Effector memory CD8-positive, alpha-beta T cell (primary cell): ENCODE measurements at regions not wholly inside any gene's neighbourhood (a gene's known extent, or its start where the extent isn't known, plus 50 kb on each side); places are given as distances from the start of the nearest gene placed in this dataset.
"Not testable (repeated sequence)": the region's sequence is repeated elsewhere in the genome, so short reads cannot be mapped to it uniquely, and the experiment has no call there.

ENCODE experiments used
- ATAC-seq: fragments of 150-1000 bp; cut with Tn5 transposase; replicated peaks from 2 replicates; pipeline ENCODE4 v1.10.0; 2021; ENCODE audit warnings: mild to moderate bottlenecking, moderate library complexity
- DNase-seq, 3 experiments: peaks; one replicate each; pipeline ENCODE4 v3.0.0; 2021
- H3K27ac Mint-ChIP-seq, 2 donors: one replicate each; pipeline ENCODE4 v1.8.0; 2022; ENCODE audit warnings: mild to moderate bottlenecking in 2 of 2, mixed read lengths in 2 of 2, moderate library complexity in 2 of 2
- H3K27me3 Mint-ChIP-seq, 2 donors: one replicate each; pipeline ENCODE4 v1.8.0; 2022; ENCODE audit warnings: mixed read lengths in 2 of 2
- H3K36me3 Mint-ChIP-seq: one replicate; pipeline ENCODE4 v1.8.0; 2022; ENCODE audit warnings: mild to moderate bottlenecking, moderate library complexity, mixed read lengths; ENCODE audit not compliant: insufficient read depth
- H3K4me1 Mint-ChIP-seq, 2 donors: one replicate each; pipeline ENCODE4 v1.8.0; 2022; ENCODE audit warnings: low read depth in 2 of 2, mixed read lengths in 2 of 2
- H3K4me3 Mint-ChIP-seq, 2 donors: one replicate each; pipeline ENCODE4 v1.8.0; 2022; ENCODE audit warnings: mild to moderate bottlenecking in 2 of 2, mixed read lengths in 2 of 2, moderate library complexity in 2 of 2
- H3K9me3 Mint-ChIP-seq, 2 donors: one replicate each; pipeline ENCODE4 v1.8.0; 2022; ENCODE audit warnings: mixed read lengths in 2 of 2

DNA sequence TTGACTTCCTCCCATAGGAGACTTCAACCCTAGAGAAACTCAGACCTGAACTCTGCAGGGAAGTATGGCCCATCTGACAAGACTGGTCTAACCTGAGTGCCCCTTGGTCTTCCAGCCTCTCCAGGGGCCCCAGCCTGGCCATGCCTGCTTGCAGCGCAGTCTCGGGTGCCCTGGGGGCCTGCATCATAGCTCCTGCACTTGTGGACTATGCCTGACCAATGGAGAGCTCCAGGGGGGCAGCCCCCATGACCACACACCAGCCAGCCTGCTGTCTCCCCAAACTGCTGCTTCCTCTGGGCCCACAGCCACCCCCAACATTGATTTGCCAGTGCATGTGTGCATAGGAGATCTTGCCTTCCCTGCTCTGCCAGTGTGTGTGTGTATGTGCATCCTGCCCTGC is 608.6 kb upstream of the MARCKS start:
- ATAC-seq: no peak
- Mint-ChIP-seq H3K36me3 (no peaks in the 10 kb centered on the region), H3K9me3 (peaks cover 10 to 22% of the 10 kb centered on the region in 2 donors), H3K4me3 (no peak overlapping the region), H3K27ac (no peak overlapping the region), H3K27me3 (no peaks in the 10 kb centered on the region), H3K4me1 (no peaks in the 10 kb centered on the region)
- DNase-seq: no peak

DNA sequence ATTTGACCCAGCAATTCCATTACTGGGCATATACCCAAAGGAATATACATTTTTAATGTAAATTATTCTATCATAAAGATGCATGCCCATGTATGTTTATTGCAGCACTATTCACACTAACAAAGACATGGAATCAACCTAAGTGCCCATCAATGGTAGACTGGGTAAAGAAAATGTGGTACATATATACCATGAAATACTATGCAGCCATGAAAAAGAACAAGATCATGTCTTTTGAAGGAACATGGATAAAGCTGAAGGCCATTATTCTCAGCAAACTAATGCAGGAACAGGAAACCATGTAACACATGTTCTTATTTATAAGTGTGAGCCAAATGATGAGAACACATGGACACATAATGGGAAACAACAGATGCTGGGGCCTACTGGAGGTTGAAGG is 603.0 kb upstream of the MARCKS start:
- peaks cover 9 to 31% of the 10 kb centered on the region in 2 donors for H3K9me3 Mint-ChIP-seq
- not testable (repeated sequence) for H3K27ac Mint-ChIP-seq, H3K36me3 Mint-ChIP-seq, H3K4me1 Mint-ChIP-seq, DNase-seq, ATAC-seq, H3K27me3 Mint-ChIP-seq, H3K4me3 Mint-ChIP-seq

DNA sequence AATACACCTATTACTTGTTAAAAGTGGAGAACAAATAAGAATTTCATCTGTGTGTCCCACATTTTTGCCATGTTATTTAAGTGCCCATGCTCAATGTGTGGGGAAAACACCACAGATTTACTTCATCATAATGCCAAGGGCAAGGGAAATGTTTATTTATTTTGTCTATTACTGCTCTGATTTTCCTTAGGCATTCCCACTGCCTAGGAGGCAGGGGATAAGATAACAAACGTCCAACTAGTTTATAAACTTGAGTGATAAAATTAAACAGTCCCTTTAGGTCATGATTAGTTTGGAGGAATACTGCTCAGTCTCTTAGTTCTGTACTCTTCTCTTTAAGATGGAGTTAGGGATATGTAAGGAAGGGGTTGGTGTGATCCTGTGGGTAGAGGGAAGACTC is 598.4 kb upstream of the MARCKS start:
- no peak overlapping the region for H3K4me3 Mint-ChIP-seq
- DNase-seq: no peak
- no peak overlapping the region for H3K27ac Mint-ChIP-seq
- no peaks in the 10 kb centered on the region for H3K4me1 Mint-ChIP-seq
- H3K9me3 Mint-ChIP-seq: peaks cover 3 to 10% of the 10 kb centered on the region in 2 donors
- peaks cover 3% of the 10 kb centered on the region for H3K36me3 Mint-ChIP-seq
- no peaks in the 10 kb centered on the region for H3K27me3 Mint-ChIP-seq
- no peak for ATAC-seq

DNA sequence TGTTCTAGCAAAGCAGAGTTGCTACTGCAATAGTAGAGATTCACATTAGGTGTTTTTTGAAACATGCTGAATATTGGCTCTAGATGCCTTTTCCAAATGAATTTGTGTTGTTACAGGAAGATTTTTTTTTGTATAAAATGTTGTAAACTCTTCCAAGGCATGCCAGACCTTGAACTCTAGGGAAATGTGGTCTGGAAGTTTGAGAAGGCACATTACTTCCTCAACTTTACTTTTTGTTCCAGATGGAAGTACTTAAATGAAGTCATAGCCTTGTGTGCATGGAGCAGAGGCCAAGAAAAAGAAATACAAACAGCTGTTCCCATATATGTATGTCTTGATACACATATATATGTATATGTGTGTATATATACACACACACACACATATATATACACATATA is 585.7 kb upstream of the MARCKS start:
- DNase-seq: no peak
- H3K27ac Mint-ChIP-seq: no peak overlapping the region
- no peak for ATAC-seq
- H3K36me3 Mint-ChIP-seq: peaks cover 2% of the 10 kb centered on the region
- peaks cover 7 to 14% of the 10 kb centered on the region in 2 donors for H3K9me3 Mint-ChIP-seq
- no peaks in the 10 kb centered on the region for H3K27me3 Mint-ChIP-seq
- H3K4me1 Mint-ChIP-seq: no peaks in the 10 kb centered on the region
- no peak overlapping the region for H3K4me3 Mint-ChIP-seq

DNA sequence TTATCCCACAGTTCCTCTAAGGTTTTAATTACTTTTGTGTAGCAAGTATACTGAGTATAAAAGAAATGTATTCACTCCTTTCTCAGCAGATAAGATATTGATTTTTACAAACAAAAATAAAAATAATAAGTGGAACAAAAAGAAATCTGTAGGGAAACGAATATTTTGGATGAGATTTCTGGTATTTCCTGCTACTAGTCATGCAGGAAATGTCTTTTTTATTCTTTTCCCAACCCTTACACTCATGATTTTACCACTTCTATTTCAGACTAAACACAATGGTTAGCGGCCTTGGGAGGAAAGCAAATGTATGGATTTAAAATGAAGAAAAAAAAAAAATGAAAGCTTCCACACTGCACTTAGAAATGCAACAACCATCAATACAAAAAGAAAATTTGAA is 580.5 kb upstream of the MARCKS start:
- no peaks in the 10 kb centered on the region for H3K27me3 Mint-ChIP-seq
- H3K9me3 Mint-ChIP-seq: peaks cover 0 to 7% of the 10 kb centered on the region in 2 donors
- no peaks in the 10 kb centered on the region for H3K36me3 Mint-ChIP-seq
- no peaks in the 10 kb centered on the region for H3K4me1 Mint-ChIP-seq
- H3K4me3 Mint-ChIP-seq: no peak overlapping the region
- H3K27ac Mint-ChIP-seq: no peak overlapping the region
- ATAC-seq: no peak
- no peak for DNase-seq

DNA sequence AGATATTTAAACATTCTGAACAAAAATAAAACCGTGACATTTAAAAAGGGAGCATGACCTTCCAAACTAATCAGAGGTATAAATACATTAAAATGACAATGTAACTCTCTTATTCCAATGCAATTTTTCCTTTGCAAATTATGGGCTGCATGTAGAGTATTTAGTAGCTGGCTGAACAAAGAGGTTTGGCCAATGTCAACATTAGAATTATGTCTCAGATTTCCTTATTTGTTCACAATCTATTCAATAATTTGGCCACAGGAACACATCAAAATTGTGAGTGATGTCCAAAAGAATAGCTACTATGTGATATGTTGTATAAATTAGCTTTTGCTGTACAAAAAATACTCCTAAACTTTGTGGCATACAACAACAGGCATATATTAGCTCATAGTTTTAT is 580.0 kb upstream of the MARCKS start:
- peaks cover 0 to 7% of the 10 kb centered on the region in 2 donors for H3K9me3 Mint-ChIP-seq
- H3K4me3 Mint-ChIP-seq: no peak overlapping the region
- no peak for ATAC-seq
- no peaks in the 10 kb centered on the region for H3K27me3 Mint-ChIP-seq
- H3K27ac Mint-ChIP-seq: no peak overlapping the region
- no peak for DNase-seq
- no peaks in the 10 kb centered on the region for H3K4me1 Mint-ChIP-seq
- H3K36me3 Mint-ChIP-seq: no peaks in the 10 kb centered on the region

DNA sequence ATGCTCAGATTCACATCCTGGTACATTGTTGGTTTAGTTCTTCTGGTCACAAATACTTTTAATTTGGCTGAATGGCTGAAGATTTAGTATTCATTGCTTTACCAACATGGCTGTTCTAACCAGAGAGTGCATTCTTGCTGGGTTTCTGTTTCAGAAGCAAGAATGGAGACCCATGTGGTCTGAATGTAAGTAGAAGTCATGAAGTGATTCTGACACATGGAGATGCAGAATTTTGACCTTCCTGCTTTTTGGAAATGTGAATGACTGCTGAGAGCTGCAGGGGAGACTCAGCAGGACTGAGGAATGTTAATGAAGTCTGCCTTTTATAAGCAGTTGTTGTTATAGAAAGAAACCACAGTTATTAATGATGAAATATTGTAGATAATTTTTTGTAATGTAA is 576.1 kb upstream of the MARCKS start:
- no peaks in the 10 kb centered on the region for H3K27me3 Mint-ChIP-seq
- H3K27ac Mint-ChIP-seq: no peak overlapping the region
- H3K9me3 Mint-ChIP-seq: peaks cover 0 to 3% of the 10 kb centered on the region in 2 donors
- H3K4me3 Mint-ChIP-seq: no peak overlapping the region
- no peaks in the 10 kb centered on the region for H3K36me3 Mint-ChIP-seq
- no peaks in the 10 kb centered on the region for H3K4me1 Mint-ChIP-seq
- DNase-seq: no peak
- ATAC-seq: no peak

DNA sequence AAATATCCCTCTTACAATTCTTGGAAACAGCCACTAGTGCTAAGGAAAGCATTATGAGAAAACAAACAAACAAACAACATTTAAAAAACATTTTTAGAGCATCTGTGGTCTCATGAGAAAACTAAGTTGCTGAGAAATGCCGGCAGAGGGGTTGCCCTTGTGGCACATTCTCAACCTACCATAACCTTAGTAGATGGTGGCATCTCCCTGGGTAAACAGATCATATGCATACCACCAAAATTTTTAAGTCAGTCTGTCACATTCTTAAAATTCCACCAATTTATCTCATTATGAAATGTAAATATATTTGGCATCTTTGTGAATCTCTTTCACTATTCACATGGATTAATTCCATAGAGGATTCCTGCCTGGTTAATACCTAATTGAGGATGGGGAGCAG is 575.7 kb upstream of the MARCKS start:
- no peak overlapping the region for H3K4me3 Mint-ChIP-seq
- H3K4me1 Mint-ChIP-seq: no peaks in the 10 kb centered on the region
- no peaks in the 10 kb centered on the region for H3K36me3 Mint-ChIP-seq
- H3K27ac Mint-ChIP-seq: no peak overlapping the region
- DNase-seq (no peak), ATAC-seq (no peak)
- no peaks in the 10 kb centered on the region for H3K27me3 Mint-ChIP-seq
- H3K9me3 Mint-ChIP-seq: peaks cover 0 to 3% of the 10 kb centered on the region in 2 donors

DNA sequence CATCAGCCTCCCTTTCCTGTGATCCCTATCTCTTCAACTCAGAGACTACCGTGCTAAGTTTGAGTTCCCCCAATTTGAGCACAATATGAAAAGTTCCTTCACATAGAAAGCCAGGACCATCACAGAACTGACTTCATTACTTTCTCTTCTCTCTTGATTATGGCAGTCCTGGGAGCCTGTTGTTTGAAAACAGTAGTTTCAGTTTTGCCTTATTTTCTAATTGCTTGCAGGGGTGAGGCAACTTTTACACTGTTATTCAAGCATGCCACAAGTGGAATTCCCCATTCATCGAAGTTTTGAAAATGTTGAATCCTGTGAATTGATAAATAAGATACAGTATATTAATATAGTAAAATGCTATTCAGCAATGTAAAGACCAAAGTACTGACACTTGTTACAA is 569.7 kb upstream of the MARCKS start:
- Mint-ChIP-seq H3K27ac (no peak overlapping the region), H3K4me3 (no peak overlapping the region), H3K9me3 (peaks cover 2 to 5% of the 10 kb centered on the region in 2 donors), H3K4me1 (no peaks in the 10 kb centered on the region), H3K36me3 (no peaks in the 10 kb centered on the region), H3K27me3 (no peaks in the 10 kb centered on the region)
- no peak for ATAC-seq
- no peak for DNase-seq

DNA sequence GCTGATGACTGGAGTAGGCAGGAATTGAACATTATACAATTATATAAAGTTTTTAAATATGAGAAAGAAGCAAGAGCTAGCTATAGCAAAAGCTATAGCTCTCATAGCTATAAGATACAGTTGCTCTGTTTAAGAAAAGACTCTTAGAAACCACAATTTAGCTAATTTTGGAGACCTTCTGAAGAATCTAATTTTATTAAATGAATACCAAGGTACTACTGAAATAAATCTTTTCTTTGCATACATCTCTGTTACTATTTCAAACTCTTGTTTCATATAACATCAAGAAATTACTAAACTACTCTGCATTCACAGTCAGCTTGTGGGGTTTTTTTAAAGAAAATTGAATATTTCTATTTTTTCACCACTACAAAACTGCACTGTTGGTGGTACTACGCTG is 568.7 kb upstream of the MARCKS start:
- H3K4me3 Mint-ChIP-seq: no peak overlapping the region
- DNase-seq (no peak), ATAC-seq (no peak)
- H3K36me3 Mint-ChIP-seq: no peaks in the 10 kb centered on the region
- no peak overlapping the region for H3K27ac Mint-ChIP-seq
- H3K27me3 Mint-ChIP-seq: no peaks in the 10 kb centered on the region
- H3K9me3 Mint-ChIP-seq: peaks cover 2 to 5% of the 10 kb centered on the region in 2 donors
- no peaks in the 10 kb centered on the region for H3K4me1 Mint-ChIP-seq

DNA sequence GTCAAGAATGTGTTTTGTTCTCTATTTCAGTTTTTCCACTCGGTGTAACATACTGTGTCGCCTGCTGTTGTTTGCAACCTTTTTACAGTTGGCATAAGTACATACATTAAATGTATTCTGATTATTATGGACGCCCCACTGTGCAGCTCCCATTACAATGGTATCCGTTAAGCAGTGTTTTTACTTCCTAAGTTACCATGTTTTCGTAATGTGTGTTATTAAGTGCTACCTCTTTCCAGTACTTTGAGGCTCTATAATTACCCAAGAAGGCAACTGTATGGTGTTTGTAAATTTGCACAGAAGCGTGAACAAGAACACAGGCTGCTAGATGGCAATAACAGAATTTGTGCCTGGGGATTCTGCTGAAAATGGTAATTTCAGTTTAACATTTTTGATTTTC is 568.0 kb upstream of the MARCKS start:
- ATAC-seq: no peak
- no peaks in the 10 kb centered on the region for H3K36me3 Mint-ChIP-seq
- no peaks in the 10 kb centered on the region for H3K27me3 Mint-ChIP-seq
- DNase-seq: no peak
- H3K4me3 Mint-ChIP-seq: no peak overlapping the region
- H3K27ac Mint-ChIP-seq: no peak overlapping the region
- no peaks in the 10 kb centered on the region for H3K4me1 Mint-ChIP-seq
- H3K9me3 Mint-ChIP-seq: peaks cover 4 to 5% of the 10 kb centered on the region in 2 donors

DNA sequence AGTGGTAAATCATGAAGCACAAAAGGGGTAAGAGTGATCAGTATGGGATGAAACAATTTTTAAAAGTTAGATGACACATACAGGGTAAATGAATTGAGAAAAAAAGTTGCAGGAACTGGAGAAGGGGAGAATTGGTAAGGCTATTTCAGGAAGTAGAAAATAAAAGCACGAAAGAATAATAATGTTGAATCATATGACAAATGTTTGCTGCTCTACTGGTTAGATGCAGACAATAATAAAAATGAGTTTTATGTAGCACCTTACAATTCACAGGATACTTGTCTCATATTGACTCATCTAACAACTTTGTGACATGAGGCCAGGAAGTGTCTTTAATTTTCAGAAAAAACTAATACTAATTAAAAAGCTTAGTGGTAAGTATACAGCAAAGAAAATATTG is 566.5 kb upstream of the MARCKS start:
- H3K27me3 Mint-ChIP-seq: no peaks in the 10 kb centered on the region
- H3K27ac Mint-ChIP-seq: no peak overlapping the region
- H3K4me1 Mint-ChIP-seq: no peaks in the 10 kb centered on the region
- DNase-seq (no peak), ATAC-seq (no peak)
- no peaks in the 10 kb centered on the region for H3K36me3 Mint-ChIP-seq
- H3K9me3 Mint-ChIP-seq: peaks cover 5 to 8% of the 10 kb centered on the region in 2 donors
- H3K4me3 Mint-ChIP-seq: no peak overlapping the region

DNA sequence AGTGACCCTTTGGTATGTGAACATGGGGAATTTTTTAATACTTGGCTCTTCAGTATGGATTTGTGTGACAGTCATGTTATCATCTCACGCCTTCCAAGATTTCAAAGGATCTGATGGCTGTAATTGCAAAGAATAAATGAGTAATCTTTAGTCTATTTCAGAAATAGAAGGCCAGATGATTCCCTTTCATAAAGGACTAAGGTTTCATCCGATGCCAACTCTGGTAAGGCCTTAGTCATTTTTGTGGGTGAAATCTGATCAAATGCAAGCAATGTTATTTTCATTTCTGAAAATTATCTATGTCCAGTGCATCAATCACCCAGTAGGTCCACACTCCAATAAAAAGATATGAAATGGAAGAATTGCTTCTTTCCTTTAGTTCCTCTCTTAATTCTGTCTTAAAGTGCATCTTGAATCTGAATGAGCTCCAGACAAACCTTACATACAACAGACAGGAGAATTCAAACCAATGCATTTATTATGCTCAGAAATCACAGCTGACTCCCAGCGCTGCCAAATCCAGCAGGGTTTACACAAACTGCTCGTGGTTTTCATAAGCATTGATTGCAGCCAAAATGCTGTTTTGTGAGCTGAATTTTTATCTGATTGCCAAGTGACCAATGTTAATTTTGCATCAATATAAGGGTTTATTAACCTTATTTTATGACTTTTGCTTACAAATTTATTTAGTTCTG is 565.2 kb upstream of the MARCKS start:
- no peak overlapping the region for H3K27ac Mint-ChIP-seq
- no peaks in the 10 kb centered on the region for H3K4me1 Mint-ChIP-seq
- H3K27me3 Mint-ChIP-seq: no peaks in the 10 kb centered on the region
- DNase-seq (no peak), ATAC-seq (no peak)
- peaks cover 5 to 8% of the 10 kb centered on the region in 2 donors for H3K9me3 Mint-ChIP-seq
- H3K36me3 Mint-ChIP-seq: no peaks in the 10 kb centered on the region
- no peak overlapping the region for H3K4me3 Mint-ChIP-seq

DNA sequence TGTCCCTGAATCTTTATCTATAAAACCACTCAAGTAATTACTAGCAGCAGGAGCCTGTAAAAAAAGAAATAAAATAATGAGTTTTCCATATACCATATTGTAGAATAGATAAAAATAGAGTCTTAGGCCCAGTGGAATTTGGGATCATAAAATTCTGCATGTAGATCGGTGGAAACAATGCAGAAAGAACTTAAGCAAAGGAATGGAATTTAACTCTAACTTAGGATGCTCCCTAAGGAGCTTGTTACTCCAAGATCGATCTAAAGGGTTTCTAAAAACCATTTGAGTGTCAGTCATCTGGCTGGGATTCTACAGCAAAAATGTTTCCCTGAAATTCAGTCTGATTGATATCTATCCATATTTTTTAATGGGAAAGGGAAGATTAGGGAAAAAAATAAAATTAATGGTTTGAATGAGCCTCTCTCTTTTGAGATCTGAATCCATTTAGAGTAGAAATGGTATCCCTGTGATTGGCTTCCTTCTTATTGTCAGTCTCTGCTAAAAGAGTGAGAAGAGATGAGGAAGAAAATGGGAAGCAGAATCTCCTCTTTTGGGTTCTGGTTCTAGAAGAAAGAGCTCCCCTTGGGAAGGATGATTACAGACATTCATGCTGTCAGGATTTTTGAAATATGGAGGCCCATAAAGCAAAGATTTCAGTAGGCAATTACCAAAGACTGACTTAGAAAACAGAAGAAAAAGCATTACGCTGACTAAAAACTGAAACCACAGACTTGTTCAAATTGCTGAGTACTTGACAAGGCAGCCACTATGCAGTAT is 564.3 kb upstream of the MARCKS start:
- Mint-ChIP-seq H3K36me3 (no peaks in the 10 kb centered on the region), H3K4me3 (no peak overlapping the region), H3K27me3 (no peaks in the 10 kb centered on the region), H3K27ac (no peak overlapping the region), H3K9me3 (peaks cover 0 to 8% of the 10 kb centered on the region in 2 donors), H3K4me1 (no peaks in the 10 kb centered on the region)
- DNase-seq (no peak), ATAC-seq (no peak)
